Thoracic aorta (tissue), 2 donors: ENCODE measurements at regions not wholly inside any gene's neighbourhood (a gene's known extent, or its start where the extent isn't known, plus 50 kb on each side); places are given as distances from the start of the nearest gene placed in this dataset.
A peak's percentile ranks its signal among the peaks of the same experiment; 100 is the strongest.

Source experiments
- ATAC-seq: fragments of 150-250 bp; one replicate; pipeline ENCODE4 v1.8.0; 2017; ENCODE audit warnings: low read depth; ENCODE audit not compliant: insufficient number of reproducible peaks, low FRiP score
- DNase-seq: peaks from one replicate; pipeline ENCODE4 v3.0.0-alpha.2; 2020; ENCODE audit warnings: low spot score
- H3K27ac ChIP-seq, 2 donors: fragments of 200-600 bp; sonication (generic); 1 replicate in 1 of 2; 2 replicates in 1 of 2; pipeline ENCODE4 v1.5.1; 2016; ENCODE audit warnings: mild to moderate bottlenecking in 2 of 2, moderate library complexity in 2 of 2
- H3K27me3 ChIP-seq: fragments of 200-600 bp; sonication (generic); replicated peaks from 2 replicates; pipeline ENCODE4 v1.6.0; 2016; ENCODE audit warnings: mild to moderate bottlenecking; ENCODE audit not compliant: insufficient read depth
- H3K36me3 ChIP-seq: fragments of 200-600 bp; sonication (generic); one replicate; pipeline ENCODE4 v1.5.1; 2016
- H3K4me1 ChIP-seq, 2 donors: fragments of 200-600 bp; sonication (generic); 1 replicate in 1 of 2; 2 replicates in 1 of 2; pipeline versions ENCODE4 v1.5.1 to v1.6.0; 2016; ENCODE audit warnings: low read depth in 2 of 2, mild to moderate bottlenecking in 1 of 2; ENCODE audit not compliant: control insufficient read depth in 1 of 2
- H3K4me3 ChIP-seq: fragments of 200-600 bp; sonication (generic); 2 replicates; pipeline ENCODE4 v1.5.1; 2016; ENCODE audit warnings: mild to moderate bottlenecking
- H3K9me3 ChIP-seq: fragments of 200-600 bp; sonication (generic); 2 replicates; pipeline ENCODE4 v1.5.1; 2016
- TF ChIP-seq, protein P1 (sequence below): fragments of 200-600 bp; sonication (generic); IDR thresholded peaks from one replicate; pipeline ENCODE4 v1.5.1; 2019; ENCODE audit warnings: antibody characterized with exemption

DNA sequence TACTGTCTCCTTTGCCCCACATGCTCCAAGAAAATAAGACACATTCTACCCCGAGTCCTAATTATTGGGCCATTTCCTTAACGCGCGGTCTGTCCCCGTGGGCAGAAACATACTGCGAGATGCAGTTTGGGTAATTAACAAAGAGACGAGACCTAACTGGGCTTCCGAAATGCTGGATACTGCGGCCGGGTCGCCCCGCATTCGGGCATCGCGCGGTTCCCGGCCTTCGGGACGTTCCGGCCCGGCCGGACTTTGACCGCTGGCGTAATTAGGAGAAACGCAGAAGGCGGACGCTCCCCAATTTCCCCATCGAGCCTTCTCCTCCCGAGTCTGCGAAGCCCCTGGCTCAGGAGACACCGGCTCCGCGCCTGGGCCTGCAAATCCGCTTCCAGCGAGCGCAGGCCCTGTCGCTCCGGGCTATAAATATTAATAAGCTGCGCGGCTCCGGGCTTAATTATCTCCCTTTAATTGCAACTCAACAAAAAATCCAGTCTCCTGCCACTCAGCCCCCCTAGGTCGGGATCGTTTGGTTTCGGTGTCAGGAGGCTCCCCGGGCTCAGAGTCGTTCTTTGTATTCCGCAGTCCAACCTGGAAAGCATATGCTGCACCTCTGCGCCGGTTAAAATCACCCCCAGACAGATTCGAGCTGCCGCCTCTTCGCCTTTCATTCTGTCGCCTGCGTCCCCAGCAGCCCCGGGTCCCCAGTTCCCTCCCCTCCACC lies 131.5 kb downstream of the SPAG6 start:
- ATAC-seq: no peak
- peaks cover 18% of the 10 kb centered on the region for H3K27me3 ChIP-seq
- TF ChIP-seq, protein P1, sequence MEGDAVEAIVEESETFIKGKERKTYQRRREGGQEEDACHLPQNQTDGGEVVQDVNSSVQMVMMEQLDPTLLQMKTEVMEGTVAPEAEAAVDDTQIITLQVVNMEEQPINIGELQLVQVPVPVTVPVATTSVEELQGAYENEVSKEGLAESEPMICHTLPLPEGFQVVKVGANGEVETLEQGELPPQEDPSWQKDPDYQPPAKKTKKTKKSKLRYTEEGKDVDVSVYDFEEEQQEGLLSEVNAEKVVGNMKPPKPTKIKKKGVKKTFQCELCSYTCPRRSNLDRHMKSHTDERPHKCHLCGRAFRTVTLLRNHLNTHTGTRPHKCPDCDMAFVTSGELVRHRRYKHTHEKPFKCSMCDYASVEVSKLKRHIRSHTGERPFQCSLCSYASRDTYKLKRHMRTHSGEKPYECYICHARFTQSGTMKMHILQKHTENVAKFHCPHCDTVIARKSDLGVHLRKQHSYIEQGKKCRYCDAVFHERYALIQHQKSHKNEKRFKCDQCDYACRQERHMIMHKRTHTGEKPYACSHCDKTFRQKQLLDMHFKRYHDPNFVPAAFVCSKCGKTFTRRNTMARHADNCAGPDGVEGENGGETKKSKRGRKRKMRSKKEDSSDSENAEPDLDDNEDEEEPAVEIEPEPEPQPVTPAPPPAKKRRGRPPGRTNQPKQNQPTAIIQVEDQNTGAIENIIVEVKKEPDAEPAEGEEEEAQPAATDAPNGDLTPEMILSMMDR: no peak
- peaks cover 13 to 17% of the 10 kb centered on the region in 2 donors for H3K4me1 ChIP-seq
- peak overlapping the region; percentile 71 for H3K4me3 ChIP-seq
- DNase-seq: no peak
- no peak overlapping the region for H3K27ac ChIP-seq
- no peaks in the 10 kb centered on the region for H3K36me3 ChIP-seq
- H3K9me3 ChIP-seq: no peaks in the 10 kb centered on the region

DNA sequence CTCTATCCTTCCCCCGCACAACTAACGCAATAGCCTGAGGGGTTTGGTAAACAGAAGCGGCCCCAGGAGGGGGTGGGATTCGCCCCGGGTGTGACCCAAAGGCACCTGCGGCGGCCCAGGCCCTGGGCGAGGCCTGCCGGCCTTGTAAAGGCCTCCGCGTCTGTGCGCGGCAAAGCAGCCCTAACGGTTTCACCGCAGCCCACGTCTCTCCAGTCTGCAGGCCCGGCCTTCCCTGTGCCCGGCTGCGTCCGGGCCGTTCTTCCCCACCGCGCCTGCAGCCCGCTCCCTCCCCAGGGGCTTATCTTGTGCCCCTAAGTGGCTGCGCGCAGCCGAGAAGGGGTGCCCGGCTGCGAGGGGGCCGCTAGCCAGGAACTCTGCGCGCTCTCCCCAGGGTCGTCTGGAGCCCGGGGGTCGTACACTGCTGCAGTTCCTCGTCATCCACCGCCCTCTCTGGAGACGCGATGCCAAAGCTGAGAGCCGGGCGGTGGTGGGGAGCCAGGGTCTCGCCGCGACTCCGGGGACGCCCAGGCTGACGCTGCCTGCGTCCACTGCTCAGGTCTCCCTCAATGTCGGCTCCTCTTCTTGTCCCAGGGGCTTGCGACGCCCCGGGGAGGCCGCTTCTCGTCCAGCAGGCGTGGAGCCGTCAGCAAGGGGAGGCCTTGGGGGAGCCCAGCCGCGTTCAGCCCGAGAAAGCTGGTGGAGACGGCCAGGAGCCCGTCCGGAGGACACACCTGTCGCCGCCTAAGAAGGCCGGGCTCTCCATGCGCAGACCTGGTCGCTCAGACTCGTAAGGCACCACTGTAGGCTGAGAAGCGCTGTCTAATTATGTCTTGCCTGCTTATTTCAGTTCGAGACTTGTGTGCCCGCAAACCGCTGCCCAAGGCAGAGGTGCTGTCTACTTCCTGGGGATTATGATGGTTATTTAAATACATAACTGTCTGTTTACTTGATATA lies 132.3 kb downstream of the SPAG6 start:
- TF ChIP-seq, protein P1: no peak
- Histone ChIP-seq H3K27ac (no peak overlapping the region), H3K27me3 (peaks cover 18% of the 10 kb centered on the region), H3K36me3 (no peaks in the 10 kb centered on the region), H3K9me3 (no peaks in the 10 kb centered on the region), H3K4me1 (peaks cover 13 to 17% of the 10 kb centered on the region in 2 donors), H3K4me3 (no peak overlapping the region)
- ATAC-seq (no peak), DNase-seq (no peak)

DNA sequence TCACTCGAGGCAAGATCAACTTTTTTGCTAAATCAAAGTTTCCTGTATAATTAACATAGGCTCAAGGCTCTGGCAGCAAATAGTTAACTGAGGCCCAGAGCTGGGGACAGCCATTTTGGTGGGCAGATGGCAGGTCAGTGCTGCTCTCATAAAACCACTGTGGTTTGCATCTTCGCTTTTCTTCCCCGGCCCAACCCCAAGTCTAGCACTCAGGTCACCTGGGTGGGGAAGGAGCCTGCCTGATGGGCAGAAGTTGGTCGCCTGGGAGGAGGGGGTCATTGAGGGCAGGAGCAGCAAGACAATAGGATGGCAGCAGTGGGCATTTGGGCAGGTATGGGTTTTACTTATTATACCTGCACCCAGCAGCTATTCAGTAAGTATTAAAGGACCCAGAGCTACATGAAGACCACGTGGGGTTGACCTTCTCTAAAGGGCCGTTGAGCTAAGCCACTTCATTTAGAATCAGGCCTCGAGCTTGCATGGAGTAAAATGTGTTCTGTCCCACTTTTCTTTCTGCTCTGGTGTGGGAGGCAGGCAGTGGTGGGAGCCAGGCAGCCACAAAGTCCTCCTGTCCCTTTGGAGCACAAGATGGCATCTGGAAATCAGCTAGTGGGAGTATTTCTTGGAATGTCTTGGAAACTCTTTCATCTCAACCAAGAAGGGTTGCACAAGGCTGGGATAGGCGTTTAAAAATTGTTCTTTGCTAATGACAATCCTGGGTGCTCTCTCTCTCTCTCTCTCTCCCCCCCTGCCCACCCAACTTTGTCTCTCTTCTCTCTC lies 133.4 kb downstream of the SPAG6 start:
- H3K4me1 ChIP-seq: peaks cover 13 to 17% of the 10 kb centered on the region in 2 donors
- peaks cover 18% of the 10 kb centered on the region for H3K27me3 ChIP-seq
- no peaks in the 10 kb centered on the region for H3K9me3 ChIP-seq
- H3K36me3 ChIP-seq: no peaks in the 10 kb centered on the region
- no peak overlapping the region for H3K4me3 ChIP-seq
- no peak overlapping the region for H3K27ac ChIP-seq
- no peak for DNase-seq
- no peak for ATAC-seq
- TF ChIP-seq, protein P1: no peak

DNA sequence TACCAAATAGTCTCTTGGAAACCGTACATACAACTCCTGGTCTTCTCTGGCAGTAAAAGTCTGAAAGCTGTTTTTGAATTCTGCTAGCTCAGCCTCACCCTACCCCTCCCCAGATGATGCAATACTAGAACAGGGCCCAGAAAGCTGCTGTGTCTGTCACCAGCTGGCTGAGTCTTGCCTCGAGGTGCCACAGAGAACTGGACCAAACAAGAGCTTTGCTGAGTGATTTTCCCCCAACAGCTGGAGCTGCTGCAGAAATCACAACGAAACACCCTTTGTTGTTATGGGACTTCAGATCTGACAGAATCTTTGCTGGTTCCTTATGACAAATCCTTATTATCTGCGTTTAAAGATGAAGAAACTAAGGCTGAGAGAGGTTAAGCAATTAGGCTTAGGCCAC lies 134.1 kb downstream of the SPAG6 start:
- TF ChIP-seq, protein P1: no peak
- no peak overlapping the region for H3K27ac ChIP-seq
- no peaks in the 10 kb centered on the region for H3K36me3 ChIP-seq
- peaks cover 13 to 17% of the 10 kb centered on the region in 2 donors for H3K4me1 ChIP-seq
- H3K9me3 ChIP-seq: no peaks in the 10 kb centered on the region
- ATAC-seq (no peak), DNase-seq (no peak)
- peaks cover 18% of the 10 kb centered on the region for H3K27me3 ChIP-seq
- H3K4me3 ChIP-seq: no peak overlapping the region
